SW 1271 (cell line): ENCODE measurements at regions not wholly inside any gene's neighbourhood (a gene's known extent, or its start where the extent isn't known, plus 50 kb on each side); places are given as distances from the start of the nearest gene placed in this dataset.

ENCODE experiments used
- DNase-seq, 2 experiments: peaks; one replicate each; lab custom pipeline; 2025; lab: John Stamatoyannopoulos, UW

GRCh38 chr13:60282708-60283107 lies 114.3 kb upstream of the TDRD3 start:
- DNase-seq: no peak

GRCh38 chr13:60286707-60287106 lies 110.3 kb upstream of the TDRD3 start:
- no peak for DNase-seq

GRCh38 chr13:60288569-60288968 lies 108.5 kb upstream of the TDRD3 start:
- no peak for DNase-seq

GRCh38 chr13:60303166-60303565 lies 93.9 kb upstream of the TDRD3 start:
- no peak for DNase-seq

- DNase-seq: no peak
Measured at GRCh38 chr13:60311527-60311926, 85.5 kb upstream of the TDRD3 start.

- no peak for DNase-seq
Measured at GRCh38 chr13:60312851-60313505, 84.0 kb upstream of the TDRD3 start.

DNA sequence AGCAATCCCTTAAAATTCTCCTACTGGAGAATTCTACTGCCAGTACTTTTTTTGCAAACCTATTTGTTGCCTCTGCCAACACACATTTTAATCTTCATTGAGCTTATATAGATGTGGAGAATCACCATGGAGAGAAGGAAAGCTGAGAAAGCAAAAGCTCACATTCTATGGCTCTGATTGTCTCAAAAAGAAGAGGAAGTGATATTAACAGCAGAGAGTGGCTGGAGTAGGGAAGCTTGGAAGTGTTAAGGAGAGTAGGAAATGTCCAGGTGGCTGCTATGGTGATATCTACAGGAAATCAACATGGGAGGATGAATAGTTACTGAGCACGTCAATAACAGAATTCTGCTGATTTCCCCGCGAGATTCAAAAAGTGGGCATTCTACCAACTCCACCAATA lies 78.8 kb upstream of the TDRD3 start:
- no peak for DNase-seq

DNA sequence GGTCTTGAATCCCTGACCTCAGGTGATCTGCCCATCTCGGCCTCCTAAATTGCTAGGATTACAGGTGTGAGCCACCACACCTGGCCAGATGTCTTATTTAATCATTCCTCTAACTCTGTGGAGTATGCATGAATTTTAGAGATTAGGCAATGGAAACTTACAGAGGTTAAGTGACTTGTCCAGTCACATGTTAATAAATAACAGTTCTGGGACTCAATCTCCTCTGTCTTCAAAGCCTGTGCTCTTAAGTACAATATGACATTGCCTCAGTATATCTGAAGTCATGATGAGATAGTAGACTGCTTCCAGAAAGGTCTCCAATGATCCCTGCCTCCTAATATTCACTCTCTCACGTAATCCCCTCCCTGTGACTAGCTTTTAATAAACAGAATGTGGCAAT lies 72.9 kb upstream of the TDRD3 start:
- DNase-seq: no peak

GRCh38 chr13:60326273-60326672 lies 70.7 kb upstream of the TDRD3 start:
- no peak for DNase-seq

DNA sequence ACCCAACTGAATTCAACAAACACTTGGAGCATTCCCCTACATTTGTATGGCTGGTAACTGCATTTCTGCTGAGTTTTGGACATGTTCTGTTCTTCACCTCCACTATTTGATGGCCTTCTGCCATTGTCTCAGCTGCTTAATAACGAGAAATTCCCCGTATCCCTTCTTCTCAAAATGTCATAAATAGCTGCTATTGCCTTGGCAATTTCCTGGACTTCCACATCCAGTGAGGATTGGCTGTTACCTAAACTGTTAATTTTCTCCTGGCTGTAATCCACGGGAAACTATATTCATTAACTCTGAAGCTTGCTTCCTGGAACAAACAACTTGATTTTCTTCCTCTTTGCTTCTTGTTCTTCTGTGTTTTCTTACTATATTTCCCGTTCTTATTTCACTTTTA lies 69.5 kb upstream of the TDRD3 start:
- no peak for DNase-seq

DNA sequence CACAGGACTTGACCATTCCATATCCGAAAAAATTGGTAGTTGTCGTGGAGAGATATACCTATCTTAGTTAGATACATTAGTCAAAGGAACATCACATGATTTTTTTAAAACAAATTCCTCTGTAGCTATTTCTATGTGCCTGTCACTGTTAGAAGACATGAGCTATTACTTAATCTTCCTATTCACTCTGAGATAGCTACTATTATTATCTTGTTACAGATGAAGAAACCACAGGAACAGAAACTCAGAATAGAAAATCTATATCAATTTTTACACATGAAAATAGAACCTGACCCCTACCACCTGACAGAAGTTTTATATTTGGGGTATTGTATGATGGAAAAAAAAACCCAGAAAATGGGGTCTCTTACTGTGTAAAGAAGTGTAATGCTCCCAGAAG lies 68.9 kb upstream of the TDRD3 start:
- DNase-seq: no peak

- peak in 1 of 2 experiments; percentile 27 for DNase-seq
Measured at GRCh38 chr13:60329221-60329923, 67.6 kb upstream of the TDRD3 start.

DNA sequence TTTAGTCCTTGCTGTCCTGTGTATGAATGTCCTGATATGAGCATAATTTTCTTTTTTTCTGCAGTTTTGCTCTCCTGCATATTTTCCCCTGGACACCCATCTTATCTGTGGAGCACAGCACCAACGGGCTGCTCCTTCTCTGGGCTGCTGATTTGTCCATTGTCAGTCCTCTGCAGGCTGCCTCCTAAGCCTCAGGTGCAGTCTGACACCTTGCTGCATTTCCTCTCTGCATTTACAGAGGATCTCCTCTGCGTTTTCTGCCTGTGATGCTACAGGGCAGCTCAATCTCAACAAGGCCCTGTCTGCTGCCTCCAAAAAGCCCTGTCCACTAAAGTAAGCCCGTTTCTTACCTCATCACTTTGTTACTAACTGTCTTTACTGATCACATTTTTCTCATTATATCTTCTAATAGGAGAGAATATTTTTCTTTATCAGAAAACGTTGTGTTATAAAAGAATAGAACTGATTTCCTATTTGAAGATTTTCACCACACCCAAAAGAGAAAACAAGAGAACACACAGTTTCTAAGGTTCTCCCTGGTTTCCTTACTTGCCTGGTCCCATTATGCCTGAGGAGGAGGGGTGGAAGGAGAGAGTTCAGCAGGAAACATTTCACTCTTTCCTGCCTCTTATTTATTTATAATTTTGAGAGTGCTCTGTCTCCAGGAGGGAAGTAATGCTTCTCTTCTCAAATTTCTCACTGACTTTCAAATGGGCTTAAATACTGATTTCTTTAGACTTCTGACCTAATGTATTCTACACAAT lies 65.6 kb upstream of the TDRD3 start:
- DNase-seq: no peak

- no peak for DNase-seq
Measured at GRCh38 chr13:60332682-60333081, 64.3 kb upstream of the TDRD3 start.

- no peak for DNase-seq
Measured at GRCh38 chr13:60334310-60334709, 62.7 kb upstream of the TDRD3 start.

DNA sequence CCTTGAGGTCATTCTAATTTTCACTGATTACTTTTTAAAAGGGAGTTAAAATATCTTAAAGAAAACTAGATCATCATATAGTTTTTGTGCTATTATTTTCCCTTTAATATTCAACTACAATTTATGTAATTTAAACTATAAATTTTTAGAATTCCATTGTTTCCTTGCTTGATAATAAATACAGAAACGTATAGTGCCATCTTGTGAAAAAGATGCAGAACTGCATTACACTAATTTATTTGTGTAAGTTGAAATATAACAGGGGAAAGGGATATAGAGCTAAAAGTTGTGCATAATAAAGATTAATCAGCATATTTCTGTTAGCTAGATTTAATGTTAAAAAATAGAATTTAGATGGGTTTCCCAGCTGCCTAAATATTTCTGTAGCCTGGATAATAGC lies 61.5 kb upstream of the TDRD3 start:
- DNase-seq: peak in 1 of 2 experiments; percentile 37

DNA sequence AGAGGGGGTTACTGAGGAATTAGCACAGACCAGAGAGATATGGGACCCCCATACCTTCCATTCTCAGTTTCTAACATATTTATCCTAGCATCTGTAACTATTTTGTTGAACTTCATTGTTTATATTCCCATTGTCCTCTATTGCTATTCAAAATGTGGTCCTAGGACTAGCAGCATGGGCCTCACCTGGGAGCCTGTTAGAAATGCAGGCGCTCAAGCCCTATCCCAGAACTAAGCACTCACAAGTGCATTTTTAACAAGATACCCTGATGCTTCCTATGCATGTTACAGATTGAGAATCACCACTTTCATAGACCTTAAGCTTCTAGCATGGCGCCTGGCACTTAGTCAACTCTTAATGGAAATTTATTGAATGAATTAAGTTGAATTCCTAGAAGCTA lies 58.3 kb upstream of the TDRD3 start:
- DNase-seq: no peak

DNA sequence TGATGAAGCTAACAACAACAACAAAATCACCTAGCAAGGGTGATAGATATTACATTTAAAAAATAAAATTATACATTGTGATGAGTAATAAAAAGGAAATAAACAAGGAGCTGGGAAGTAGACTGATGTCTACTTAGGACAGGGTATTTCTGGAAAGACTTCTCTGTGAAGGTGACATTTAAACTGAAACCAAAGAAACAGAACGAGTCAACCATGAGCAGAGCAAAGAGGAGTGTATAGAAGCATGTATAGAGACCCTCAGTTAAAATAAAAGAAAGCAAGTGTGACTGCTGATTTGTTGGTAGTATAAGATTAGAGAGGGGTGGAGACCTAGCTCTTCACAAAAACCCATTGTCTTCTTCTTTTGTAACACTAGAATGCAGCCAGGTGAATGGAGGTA lies 53.0 kb upstream of the TDRD3 start:
- DNase-seq: no peak

DNA sequence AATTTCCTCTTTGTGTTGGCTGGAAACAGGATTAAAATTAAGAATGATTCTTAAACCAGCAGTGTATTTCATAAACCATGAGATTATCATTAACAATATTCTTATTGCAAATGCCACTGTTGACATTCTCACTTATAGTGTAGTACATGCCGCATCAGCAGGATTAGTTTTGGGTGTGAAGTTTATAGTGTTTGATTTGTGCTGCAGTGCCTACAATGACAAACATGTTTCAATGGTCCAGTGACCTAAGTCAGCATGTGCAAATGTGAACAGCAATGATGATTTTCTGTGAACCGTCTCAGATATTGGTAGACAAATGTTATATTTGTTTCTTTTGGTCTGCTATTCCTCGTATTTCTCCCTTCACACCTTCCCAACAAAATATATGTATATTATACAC lies 49.8 kb upstream of the TDRD3 start:
- DNase-seq: no peak
